NT2/D1 (cell line): ENCODE measurements at regions not wholly inside any gene's neighbourhood (a gene's known extent, or its start where the extent isn't known, plus 50 kb on each side); places are given as distances from the start of the nearest gene placed in this dataset.

ENCODE experiments used
- SUZ12 ChIP-seq: IDR thresholded peaks from 2 replicates; pipeline ENCODE4 v1.6.1; 2011; ENCODE audit not compliant: insufficient read length, insufficient read depth; ENCODE audit errors: extremely low read depth
- YY1 ChIP-seq: IDR thresholded peaks from 2 replicates; pipeline ENCODE4 v1.6.1; 2011; ENCODE audit not compliant: insufficient read length, insufficient read depth

- TF ChIP-seq SUZ12 (no peak), YY1 (no peak)
These were observed 163.9 kb upstream of the THUMPD2 start for GRCh38 chr2:39942950-39943349.
